K562 (cell line): ENCODE measurements at regions not wholly inside any gene's neighbourhood (a gene's known extent, or its start where the extent isn't known, plus 50 kb on each side); places are given as distances from the start of the nearest gene placed in this dataset.

Experiments used
- ATF7 ChIP-seq: fragments of 450-650 bp; IDR thresholded peaks from 2 replicates; pipeline ENCODE4 v1.7.1; 2014; ENCODE audit warnings: mild to moderate bottlenecking, moderate library complexity
- CXXC5 ChIP-seq: fragments of 250-450 bp; sonication (Bioruptor Pico); IDR thresholded peaks from 2 replicates; pipeline ENCODE4 v1.8.0; 2022; ENCODE audit warnings: inconsistent platforms, mild to moderate bottlenecking, moderate library complexity
- EP400 ChIP-seq: fragments of 450-650 bp; IDR thresholded peaks from 2 replicates; pipeline ENCODE4 v1.6.1; 2017; ENCODE audit warnings: antibody characterized with exemption, mild to moderate bottlenecking, moderate library complexity
- ESRRB ChIP-seq: fragments of 250-450 bp; sonication (Bioruptor Pico); IDR thresholded peaks from 2 replicates; pipeline ENCODE4 v1.5.0; 2020; ENCODE audit warnings: mild to moderate bottlenecking, moderate library complexity, borderline replicate concordance
- NR2C1 ChIP-seq, 2 experiments: fragments of 450-650 bp; IDR thresholded peaks; 2 replicates each; pipeline ENCODE4 v1.6.1; 2017; ENCODE audit warnings: mild to moderate bottlenecking in 2 of 2, antibody characterized with exemption in 1 of 2, inconsistent platforms in 1 of 2, missing compliant biosample characterization in 1 of 2, missing genetic modification characterization in 1 of 2
- NR2C2 ChIP-seq, 2 experiments: fragments of 200-800 bp in 1 of 2; sonication (Bioruptor generic) in 1 of 2; sonication (generic) in 1 of 2; formaldehyde crosslinking in 1 of 2; IDR thresholded peaks; 2 replicates each; pipeline versions ENCODE4 v1.6.1 to v1.8.0; 2016 to 2022; ENCODE audit warnings: mild to moderate bottlenecking in 1 of 2, missing compliant biosample characterization in 1 of 2, missing genetic modification characterization in 1 of 2, missing genetic modification reagents in 1 of 2
- NR2F6 ChIP-seq: fragments of 450-650 bp; formaldehyde crosslinking; IDR thresholded peaks from 2 replicates; pipeline ENCODE4 v1.4.0; 2020; ENCODE audit warnings: mild to moderate bottlenecking
- OTX1 ChIP-seq: fragments of 450-650 bp; formaldehyde crosslinking; IDR thresholded peaks from 2 replicates; pipeline ENCODE4 v1.4.0; 2022; ENCODE audit warnings: mild to moderate bottlenecking
- ZNF3 ChIP-seq: fragments of 250-450 bp; sonication (Bioruptor Pico); IDR thresholded peaks from 2 replicates; pipeline ENCODE4 v1.5.0; 2021; ENCODE audit warnings: mild to moderate bottlenecking, moderate library complexity
- ZNF445 ChIP-seq: fragments of 250-450 bp; sonication (Bioruptor Pico); IDR thresholded peaks from 2 replicates; pipeline ENCODE4 v1.4.0; 2020; ENCODE audit warnings: low read depth, mild to moderate bottlenecking, moderate library complexity
- ZNF644 ChIP-seq: fragments of 200-800 bp; sonication (Bioruptor generic); IDR thresholded peaks from 2 replicates; pipeline ENCODE4 v1.6.1; 2016; ENCODE audit warnings: low read depth, missing genetic modification characterization, missing compliant biosample characterization
- ZNF695 ChIP-seq: fragments of 450-650 bp; formaldehyde crosslinking; IDR thresholded peaks from 2 replicates; pipeline ENCODE4 v1.4.0; 2020; ENCODE audit warnings: mild to moderate bottlenecking, moderate library complexity
- TF ChIP-seq, protein P1 (sequence below): fragments of 450-650 bp; formaldehyde crosslinking; IDR thresholded peaks from 2 replicates; pipeline ENCODE4 v1.4.0; 2020; ENCODE audit warnings: mild to moderate bottlenecking, mixed read lengths
- TF ChIP-seq, protein P2 (sequence below): fragments of 250-450 bp; sonication (Bioruptor Pico); IDR thresholded peaks from 2 replicates; pipeline ENCODE4 v1.4.0; 2020; ENCODE audit warnings: borderline replicate concordance
- TF ChIP-seq, protein P3 (sequence below): sonication (generic); formaldehyde crosslinking; IDR thresholded peaks from 2 replicates; pipeline ENCODE4 v1.8.0; 2022; ENCODE audit warnings: mild to moderate bottlenecking, missing genetic modification reagents
- TF ChIP-seq, protein P4 (sequence below), 2 experiments: fragments of 450-650 bp; conservative IDR thresholded peaks; 2 replicates each; pipeline ENCODE4 v1.6.1; 2017; ENCODE audit warnings: mild to moderate bottlenecking in 2 of 2, moderate library complexity in 2 of 2

DNA sequence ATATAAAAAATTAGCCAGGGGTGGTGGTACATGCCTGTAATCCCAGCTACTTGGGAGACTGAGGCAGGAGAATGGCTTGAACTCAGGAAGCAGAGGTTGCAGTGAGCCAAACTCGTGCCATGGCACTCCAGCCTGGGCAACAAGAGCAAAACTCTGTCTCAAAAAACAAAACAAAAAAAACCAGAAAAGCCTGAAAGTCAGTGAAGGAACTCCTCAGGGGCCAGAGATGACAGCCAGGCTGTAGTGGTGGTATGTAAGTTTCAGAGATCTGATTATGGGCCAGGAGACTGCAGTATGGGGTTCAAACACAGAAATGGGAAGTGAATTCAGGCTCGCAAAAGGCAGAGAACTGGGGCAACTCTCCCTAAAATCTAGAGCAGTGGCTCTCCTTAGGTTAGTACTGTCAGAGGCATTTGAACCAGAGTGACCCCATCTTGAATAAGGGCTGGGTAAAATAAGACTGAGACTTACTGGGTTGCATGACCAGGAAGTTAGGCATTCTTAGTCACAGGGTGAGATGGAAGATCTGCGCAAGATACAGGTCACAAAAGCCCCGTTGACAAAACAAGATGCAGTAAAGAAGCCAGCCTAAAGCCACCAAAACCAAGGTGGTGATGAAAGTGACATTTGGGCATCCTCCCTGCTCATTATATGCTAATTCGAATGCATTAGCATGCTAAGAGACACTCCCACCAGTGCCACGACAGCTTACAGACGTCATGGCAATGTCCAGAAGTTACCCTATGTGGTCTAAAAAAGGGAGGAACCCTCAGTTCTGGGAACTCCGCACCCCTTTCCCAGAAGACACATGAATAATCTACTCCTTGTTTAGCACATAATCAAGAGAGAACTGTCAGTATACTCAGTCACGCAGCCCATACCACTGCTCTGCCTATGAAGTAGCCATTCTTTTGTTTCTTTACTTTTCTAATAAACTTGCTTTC is 120.2 kb upstream of the XYLT1 start (continued):
- TF ChIP-seq, protein P1, sequence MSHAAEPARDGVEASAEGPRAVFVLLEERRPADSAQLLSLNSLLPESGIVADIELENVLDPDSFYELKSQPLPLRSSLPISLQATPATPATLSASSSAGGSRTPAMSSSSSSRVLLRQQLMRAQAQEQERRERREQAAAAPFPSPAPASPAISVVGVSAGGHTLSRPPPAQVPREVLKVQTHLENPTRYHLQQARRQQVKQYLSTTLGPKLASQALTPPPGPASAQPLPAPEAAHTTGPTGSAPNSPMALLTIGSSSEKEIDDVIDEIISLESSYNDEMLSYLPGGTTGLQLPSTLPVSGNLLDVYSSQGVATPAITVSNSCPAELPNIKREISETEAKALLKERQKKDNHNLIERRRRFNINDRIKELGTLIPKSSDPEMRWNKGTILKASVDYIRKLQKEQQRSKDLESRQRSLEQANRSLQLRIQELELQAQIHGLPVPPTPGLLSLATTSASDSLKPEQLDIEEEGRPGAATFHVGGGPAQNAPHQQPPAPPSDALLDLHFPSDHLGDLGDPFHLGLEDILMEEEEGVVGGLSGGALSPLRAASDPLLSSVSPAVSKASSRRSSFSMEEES (CRISPR knock-in tag) = peak; percentile 51; the same call in 1 of the 2 replicates
- TF ChIP-seq, protein P2, sequence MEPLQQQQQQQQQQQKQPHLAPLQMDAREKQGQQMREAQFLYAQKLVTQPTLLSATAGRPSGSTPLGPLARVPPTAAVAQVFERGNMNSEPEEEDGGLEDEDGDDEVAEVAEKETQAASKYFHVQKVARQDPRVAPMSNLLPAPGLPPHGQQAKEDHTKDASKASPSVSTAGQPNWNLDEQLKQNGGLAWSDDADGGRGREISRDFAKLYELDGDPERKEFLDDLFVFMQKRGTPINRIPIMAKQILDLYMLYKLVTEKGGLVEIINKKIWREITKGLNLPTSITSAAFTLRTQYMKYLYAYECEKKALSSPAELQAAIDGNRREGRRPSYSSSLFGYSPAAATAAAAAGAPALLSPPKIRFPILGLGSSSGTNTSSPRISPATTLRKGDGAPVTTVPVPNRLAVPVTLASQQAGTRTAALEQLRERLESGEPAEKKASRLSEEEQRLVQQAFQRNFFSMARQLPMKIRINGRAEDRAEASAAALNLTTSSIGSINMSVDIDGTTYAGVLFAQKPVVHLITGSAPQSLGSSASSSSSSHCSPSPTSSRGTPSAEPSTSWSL (CRISPR knock-in tag) = 0 out of 2 replicates have a peak, but pooled peaks have one; percentile 78
- TF ChIP-seq ZNF3 (CRISPR knock-in tag) (0 out of 2 replicates have a peak, but pooled peaks have one; percentile 24), EP400 (peak; percentile 23; the same call in 1 of the 2 replicates), NR2C1 (IDR thresholded peaks at IDR 0.05) (no peak), NR2C1 (tag; IDR thresholded peaks at IDR 0.05) (peak; percentile 86), OTX1 (CRISPR knock-in tag) (peak; percentile 63), ATF7 (peak; percentile 60; the same call in 1 of the 2 replicates), NR2C2 (CRISPR knock-in tag; IDR thresholded peaks at IDR 0.05) (no peak), NR2C2 (tag; IDR thresholded peaks at IDR 0.05) (peak; percentile 82), ESRRB (CRISPR knock-in tag) (peak; percentile 80; the same call in 1 of the 2 replicates), CXXC5 (CRISPR knock-in tag) (peak; percentile 22; the same call in 1 of the 2 replicates), NR2F6 (0 out of 2 replicates have a peak, but pooled peaks have one; percentile 74), ZNF695 (CRISPR knock-in tag) (0 out of 2 replicates have a peak, but pooled peaks have one; percentile 67), ZNF644 (tag) (peak; percentile 83; the same call in 1 of the 2 replicates), ZNF445 (CRISPR knock-in tag) (peak; percentile 87)
- TF ChIP-seq, protein P3, sequence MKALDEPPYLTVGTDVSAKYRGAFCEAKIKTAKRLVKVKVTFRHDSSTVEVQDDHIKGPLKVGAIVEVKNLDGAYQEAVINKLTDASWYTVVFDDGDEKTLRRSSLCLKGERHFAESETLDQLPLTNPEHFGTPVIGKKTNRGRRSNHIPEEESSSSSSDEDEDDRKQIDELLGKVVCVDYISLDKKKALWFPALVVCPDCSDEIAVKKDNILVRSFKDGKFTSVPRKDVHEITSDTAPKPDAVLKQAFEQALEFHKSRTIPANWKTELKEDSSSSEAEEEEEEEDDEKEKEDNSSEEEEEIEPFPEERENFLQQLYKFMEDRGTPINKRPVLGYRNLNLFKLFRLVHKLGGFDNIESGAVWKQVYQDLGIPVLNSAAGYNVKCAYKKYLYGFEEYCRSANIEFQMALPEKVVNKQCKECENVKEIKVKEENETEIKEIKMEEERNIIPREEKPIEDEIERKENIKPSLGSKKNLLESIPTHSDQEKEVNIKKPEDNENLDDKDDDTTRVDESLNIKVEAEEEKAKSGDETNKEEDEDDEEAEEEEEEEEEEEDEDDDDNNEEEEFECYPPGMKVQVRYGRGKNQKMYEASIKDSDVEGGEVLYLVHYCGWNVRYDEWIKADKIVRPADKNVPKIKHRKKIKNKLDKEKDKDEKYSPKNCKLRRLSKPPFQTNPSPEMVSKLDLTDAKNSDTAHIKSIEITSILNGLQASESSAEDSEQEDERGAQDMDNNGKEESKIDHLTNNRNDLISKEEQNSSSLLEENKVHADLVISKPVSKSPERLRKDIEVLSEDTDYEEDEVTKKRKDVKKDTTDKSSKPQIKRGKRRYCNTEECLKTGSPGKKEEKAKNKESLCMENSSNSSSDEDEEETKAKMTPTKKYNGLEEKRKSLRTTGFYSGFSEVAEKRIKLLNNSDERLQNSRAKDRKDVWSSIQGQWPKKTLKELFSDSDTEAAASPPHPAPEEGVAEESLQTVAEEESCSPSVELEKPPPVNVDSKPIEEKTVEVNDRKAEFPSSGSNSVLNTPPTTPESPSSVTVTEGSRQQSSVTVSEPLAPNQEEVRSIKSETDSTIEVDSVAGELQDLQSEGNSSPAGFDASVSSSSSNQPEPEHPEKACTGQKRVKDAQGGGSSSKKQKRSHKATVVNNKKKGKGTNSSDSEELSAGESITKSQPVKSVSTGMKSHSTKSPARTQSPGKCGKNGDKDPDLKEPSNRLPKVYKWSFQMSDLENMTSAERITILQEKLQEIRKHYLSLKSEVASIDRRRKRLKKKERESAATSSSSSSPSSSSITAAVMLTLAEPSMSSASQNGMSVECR (CRISPR knock-in tag) = no peak
- TF ChIP-seq, protein P4, sequence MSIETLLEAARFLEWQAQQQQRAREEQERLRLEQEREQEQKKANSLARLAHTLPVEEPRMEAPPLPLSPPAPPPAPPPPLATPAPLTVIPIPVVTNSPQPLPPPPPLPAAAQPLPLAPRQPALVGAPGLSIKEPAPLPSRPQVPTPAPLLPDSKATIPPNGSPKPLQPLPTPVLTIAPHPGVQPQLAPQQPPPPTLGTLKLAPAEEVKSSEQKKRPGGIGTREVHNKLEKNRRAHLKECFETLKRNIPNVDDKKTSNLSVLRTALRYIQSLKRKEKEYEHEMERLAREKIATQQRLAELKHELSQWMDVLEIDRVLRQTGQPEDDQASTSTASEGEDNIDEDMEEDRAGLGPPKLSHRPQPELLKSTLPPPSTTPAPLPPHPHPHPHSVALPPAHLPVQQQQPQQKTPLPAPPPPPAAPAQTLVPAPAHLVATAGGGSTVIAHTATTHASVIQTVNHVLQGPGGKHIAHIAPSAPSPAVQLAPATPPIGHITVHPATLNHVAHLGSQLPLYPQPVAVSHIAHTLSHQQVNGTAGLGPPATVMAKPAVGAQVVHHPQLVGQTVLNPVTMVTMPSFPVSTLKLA (conservative IDR thresholded peaks at IDR 0.05) = peak in 1 of 2 experiments; percentile 31; a peak in 1 of 4 replicates
